ENCODE measurements at regions not wholly inside any gene's neighbourhood (a gene's known extent, or its start where the extent isn't known, plus 50 kb on each side); places are given as distances from the start of the nearest gene placed in this dataset.

DNA sequence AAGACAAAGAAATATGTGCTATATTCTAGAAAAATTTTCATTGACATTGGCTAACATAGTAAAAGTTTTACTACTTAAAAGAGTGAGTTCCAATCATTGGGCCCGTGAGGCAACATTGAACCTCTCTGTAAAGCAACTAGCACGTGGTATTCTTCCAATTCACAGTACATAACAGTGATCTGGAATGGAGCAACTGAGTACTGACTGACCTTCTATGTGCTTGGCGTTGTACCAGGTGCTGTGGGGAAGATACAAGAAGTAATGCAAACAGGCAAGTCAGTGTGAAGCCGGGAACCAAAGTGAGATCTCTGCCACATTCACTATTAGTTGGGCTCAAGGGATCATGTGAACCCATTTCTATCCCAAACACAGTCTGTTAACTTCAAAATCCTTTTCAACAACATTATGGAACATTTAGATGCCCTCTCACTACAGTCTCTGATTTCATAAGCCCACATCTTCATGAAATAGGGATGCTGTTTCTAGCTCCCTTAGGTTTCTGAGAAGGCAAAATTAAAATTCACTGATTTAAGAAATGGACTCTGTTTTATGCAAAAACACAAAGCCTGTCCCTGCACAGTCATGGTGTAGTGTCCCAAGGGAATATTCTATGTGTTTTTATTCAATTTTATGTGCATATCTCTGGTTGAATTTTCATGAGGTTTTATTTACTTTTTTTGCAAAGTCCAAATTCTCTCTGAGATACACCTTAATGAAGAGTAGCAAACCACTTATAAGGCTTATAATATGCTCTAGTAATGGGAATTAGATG is 61.8 kb upstream of the NCAM1 start:
- Histone ChIP-seq H3K23ac (ENCODE audit: low read depth, low read length, poor library complexity) (no peak overlapping the region), H3K79me1 (ENCODE audit: low read depth, low read length) (no peaks in the 10 kb centered on the region), H3K9me3 (replicated peaks in 1 of 2; ENCODE audit: control insufficient read depth in 2 of 2, insufficient read depth in 1 of 2, low read depth in 1 of 2, low read length in 2 of 2) (no peaks in the 10 kb centered on the region), H3K14ac (ENCODE audit: low read length) (no peak overlapping the region), H3K4me3 (ENCODE audit: low read length in 2 of 2) (no peak overlapping the region), H3K9ac (ENCODE audit: low read depth, low read length, poor library complexity) (no peak overlapping the region), H3K4me2 (ENCODE audit: insufficient read depth, low read length, poor library complexity, severe bottlenecking) (no peak overlapping the region), H3K27me3 (ENCODE audit: control insufficient read depth in 3 of 3, insufficient read depth in 3 of 3, low read depth in 1 of 3, low read length in 3 of 3) (no peaks in the 10 kb centered on the region), H3K4ac (ENCODE audit: low read length) (no peak overlapping the region), H3K4me1 (ENCODE audit: control insufficient read depth in 2 of 2, insufficient read depth in 1 of 2, low read depth in 1 of 2, low read length in 2 of 2) (peaks cover 0 to 7% of the 10 kb centered on the region in 2 donors), H3K27ac (replicated peaks; ENCODE audit: low read length) (no peak overlapping the region), H4K8ac (ENCODE audit: low read depth, low read length) (no peak overlapping the region), H2AFZ (ENCODE audit: low read length) (no peak overlapping the region), H2AK5ac (ENCODE audit: low read depth, low read length) (no peak overlapping the region), H2BK12ac (ENCODE audit: low read length) (no peak overlapping the region), H2BK120ac (ENCODE audit: low read depth, low read length) (no peak overlapping the region), H2BK15ac (ENCODE audit: low read length) (no peak overlapping the region), H2BK5ac (ENCODE audit: low read length) (no peak overlapping the region), H3K18ac (ENCODE audit: low read length) (no peak overlapping the region), H4K91ac (ENCODE audit: low read depth, low read length, poor library complexity) (no peak overlapping the region), H3K36me3 (replicated peaks in 1 of 2; ENCODE audit: control insufficient read depth in 2 of 2, insufficient read depth in 2 of 2, low read length in 2 of 2) (no peaks in the 10 kb centered on the region)
- no peak for DNase-seq (ENCODE audit: low spot score)
- WGBS, 2 donors (ENCODE audit: extremely low coverage in 2 of 2, insufficient read length in 2 of 2, insufficient replicate concordance in 1 of 2) = no CpG with 5 or more reads among the region's 4 CpGs

DNA sequence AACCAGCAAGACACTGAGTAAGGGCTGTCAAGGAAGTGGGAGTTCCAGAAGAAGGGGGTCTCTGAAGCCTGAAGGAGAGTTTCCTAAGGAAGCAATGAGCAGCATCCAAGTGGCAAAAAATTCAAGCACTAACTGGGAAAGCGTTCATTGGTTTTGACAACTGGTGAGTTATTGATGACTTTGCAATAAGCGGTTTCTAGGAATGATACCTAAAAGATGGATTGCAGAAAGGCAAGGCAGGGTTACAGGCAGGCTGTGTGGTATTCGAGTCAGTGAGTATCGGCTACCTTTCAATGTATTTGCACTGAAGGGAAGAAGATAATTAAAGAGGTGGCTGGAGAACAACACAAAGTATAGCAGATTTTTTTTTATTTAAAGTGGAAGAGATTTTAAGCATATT is 59.3 kb upstream of the NCAM1 start:
- Histone ChIP-seq H2BK120ac (ENCODE audit: low read depth, low read length) (no peak overlapping the region), H3K4me3 (ENCODE audit: low read length in 2 of 2) (no peak overlapping the region), H3K4ac (ENCODE audit: low read length) (no peak overlapping the region), H3K18ac (ENCODE audit: low read length) (no peak overlapping the region), H2BK12ac (ENCODE audit: low read length) (no peak overlapping the region), H3K4me1 (ENCODE audit: control insufficient read depth in 2 of 2, insufficient read depth in 1 of 2, low read depth in 1 of 2, low read length in 2 of 2) (peaks cover 0 to 7% of the 10 kb centered on the region in 2 donors), H3K9ac (ENCODE audit: low read depth, low read length, poor library complexity) (no peak overlapping the region), H3K9me3 (replicated peaks in 1 of 2; ENCODE audit: control insufficient read depth in 2 of 2, insufficient read depth in 1 of 2, low read depth in 1 of 2, low read length in 2 of 2) (no peaks in the 10 kb centered on the region), H2BK15ac (ENCODE audit: low read length) (no peak overlapping the region), H2AFZ (ENCODE audit: low read length) (no peak overlapping the region), H2AK5ac (ENCODE audit: low read depth, low read length) (no peak overlapping the region), H3K79me1 (ENCODE audit: low read depth, low read length) (no peaks in the 10 kb centered on the region), H2BK5ac (ENCODE audit: low read length) (no peak overlapping the region), H4K91ac (ENCODE audit: low read depth, low read length, poor library complexity) (no peak overlapping the region), H3K27ac (replicated peaks; ENCODE audit: low read length) (no peak overlapping the region), H3K23ac (ENCODE audit: low read depth, low read length, poor library complexity) (no peak overlapping the region), H4K8ac (ENCODE audit: low read depth, low read length) (no peak overlapping the region), H3K14ac (ENCODE audit: low read length) (no peak overlapping the region), H3K36me3 (replicated peaks in 1 of 2; ENCODE audit: control insufficient read depth in 2 of 2, insufficient read depth in 2 of 2, low read length in 2 of 2) (no peaks in the 10 kb centered on the region), H3K27me3 (ENCODE audit: control insufficient read depth in 3 of 3, insufficient read depth in 3 of 3, low read depth in 1 of 3, low read length in 3 of 3) (no peaks in the 10 kb centered on the region), H3K4me2 (ENCODE audit: insufficient read depth, low read length, poor library complexity, severe bottlenecking) (no peak overlapping the region)
- no peak for DNase-seq (ENCODE audit: low spot score)
- WGBS, 2 donors (ENCODE audit: extremely low coverage in 2 of 2, insufficient read length in 2 of 2, insufficient replicate concordance in 1 of 2) = no CpG with 5 or more reads among the region's 4 CpGs

DNA sequence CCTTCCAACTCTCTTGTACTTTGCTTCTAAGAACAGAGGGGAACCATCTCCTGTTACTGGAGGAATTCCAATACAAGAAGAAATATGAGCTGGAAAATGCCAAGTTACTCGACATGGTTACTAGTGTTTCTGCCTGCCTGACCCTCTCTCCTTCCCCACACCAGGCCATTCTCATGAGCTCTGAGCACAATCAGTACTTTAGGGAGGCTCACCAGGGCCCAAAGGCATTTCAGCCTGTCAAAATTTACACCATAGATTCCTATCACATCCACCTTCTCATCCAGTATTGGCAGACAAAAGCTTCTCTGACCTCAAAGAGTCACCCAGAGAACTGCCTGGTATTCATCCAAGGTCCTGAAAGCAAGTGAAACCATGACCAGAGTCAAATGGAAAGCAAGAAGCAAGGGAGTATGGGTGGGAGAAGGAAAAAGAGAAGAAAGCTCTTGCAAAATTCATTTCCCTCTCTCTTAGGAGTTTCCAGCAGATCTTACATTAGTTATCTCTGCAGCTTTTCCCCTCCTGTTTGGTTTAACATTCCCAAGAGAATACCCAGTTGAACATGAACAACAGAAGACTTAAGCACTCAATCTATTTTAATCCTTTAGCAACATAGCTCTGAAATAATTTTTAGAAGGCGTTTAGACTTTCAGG is 58.7 kb upstream of the NCAM1 start:
- Histone ChIP-seq H3K4me2 (ENCODE audit: insufficient read depth, low read length, poor library complexity, severe bottlenecking) (no peak overlapping the region), H3K27me3 (ENCODE audit: control insufficient read depth in 3 of 3, insufficient read depth in 3 of 3, low read depth in 1 of 3, low read length in 3 of 3) (no peaks in the 10 kb centered on the region), H3K9ac (ENCODE audit: low read depth, low read length, poor library complexity) (no peak overlapping the region), H3K9me3 (replicated peaks in 1 of 2; ENCODE audit: control insufficient read depth in 2 of 2, insufficient read depth in 1 of 2, low read depth in 1 of 2, low read length in 2 of 2) (no peaks in the 10 kb centered on the region), H3K4me3 (ENCODE audit: low read length in 2 of 2) (no peak overlapping the region), H3K36me3 (replicated peaks in 1 of 2; ENCODE audit: control insufficient read depth in 2 of 2, insufficient read depth in 2 of 2, low read length in 2 of 2) (no peaks in the 10 kb centered on the region), H2BK120ac (ENCODE audit: low read depth, low read length) (no peak overlapping the region), H3K4me1 (ENCODE audit: control insufficient read depth in 2 of 2, insufficient read depth in 1 of 2, low read depth in 1 of 2, low read length in 2 of 2) (peaks cover 0 to 7% of the 10 kb centered on the region in 2 donors), H2AFZ (ENCODE audit: low read length) (no peak overlapping the region), H4K91ac (ENCODE audit: low read depth, low read length, poor library complexity) (no peak overlapping the region), H3K79me1 (ENCODE audit: low read depth, low read length) (no peaks in the 10 kb centered on the region), H4K8ac (ENCODE audit: low read depth, low read length) (no peak overlapping the region), H2BK15ac (ENCODE audit: low read length) (no peak overlapping the region), H2BK12ac (ENCODE audit: low read length) (no peak overlapping the region), H3K27ac (replicated peaks; ENCODE audit: low read length) (no peak overlapping the region), H3K14ac (ENCODE audit: low read length) (no peak overlapping the region), H3K23ac (ENCODE audit: low read depth, low read length, poor library complexity) (no peak overlapping the region), H2AK5ac (ENCODE audit: low read depth, low read length) (no peak overlapping the region), H2BK5ac (ENCODE audit: low read length) (no peak overlapping the region), H3K18ac (ENCODE audit: low read length) (no peak overlapping the region), H3K4ac (ENCODE audit: low read length) (no peak overlapping the region)
- no peak for DNase-seq (ENCODE audit: low spot score)
- no CpG with 5 or more reads among the region's 2 CpGs for WGBS, 2 donors (ENCODE audit: extremely low coverage in 2 of 2, insufficient read length in 2 of 2, insufficient replicate concordance in 1 of 2)

DNA sequence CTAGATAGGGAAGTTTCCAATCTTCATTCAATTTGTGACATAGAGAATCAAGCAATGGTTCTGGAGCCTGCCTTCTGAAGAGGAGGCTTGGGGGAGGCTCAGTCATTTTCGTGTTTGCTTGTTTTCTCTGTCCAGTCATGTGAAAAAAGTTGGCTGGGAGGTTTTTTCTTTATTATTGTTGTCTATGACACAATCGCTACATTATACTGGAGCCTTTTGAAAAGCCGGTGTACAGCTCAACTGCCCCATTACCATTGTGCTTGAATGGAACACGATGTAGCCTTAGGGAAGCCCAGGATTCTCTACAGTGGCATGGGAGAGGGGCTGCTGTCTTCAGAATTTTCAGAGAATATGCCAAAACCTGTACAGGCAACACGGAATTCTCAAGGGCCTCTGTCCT is 57.9 kb upstream of the NCAM1 start:
- Histone ChIP-seq H2AK5ac (ENCODE audit: low read depth, low read length) (no peak overlapping the region), H3K4me1 (ENCODE audit: control insufficient read depth in 2 of 2, insufficient read depth in 1 of 2, low read depth in 1 of 2, low read length in 2 of 2) (peaks cover 0 to 7% of the 10 kb centered on the region in 2 donors), H3K23ac (ENCODE audit: low read depth, low read length, poor library complexity) (no peak overlapping the region), H3K4ac (ENCODE audit: low read length) (no peak overlapping the region), H3K27me3 (ENCODE audit: control insufficient read depth in 3 of 3, insufficient read depth in 3 of 3, low read depth in 1 of 3, low read length in 3 of 3) (no peaks in the 10 kb centered on the region), H4K8ac (ENCODE audit: low read depth, low read length) (no peak overlapping the region), H3K79me1 (ENCODE audit: low read depth, low read length) (no peaks in the 10 kb centered on the region), H3K36me3 (replicated peaks in 1 of 2; ENCODE audit: control insufficient read depth in 2 of 2, insufficient read depth in 2 of 2, low read length in 2 of 2) (no peaks in the 10 kb centered on the region), H2AFZ (ENCODE audit: low read length) (no peak overlapping the region), H2BK15ac (ENCODE audit: low read length) (no peak overlapping the region), H3K27ac (replicated peaks; ENCODE audit: low read length) (no peak overlapping the region), H3K18ac (ENCODE audit: low read length) (no peak overlapping the region), H2BK5ac (ENCODE audit: low read length) (no peak overlapping the region), H3K14ac (ENCODE audit: low read length) (no peak overlapping the region), H3K9ac (ENCODE audit: low read depth, low read length, poor library complexity) (no peak overlapping the region), H3K4me2 (ENCODE audit: insufficient read depth, low read length, poor library complexity, severe bottlenecking) (no peak overlapping the region), H3K9me3 (replicated peaks in 1 of 2; ENCODE audit: control insufficient read depth in 2 of 2, insufficient read depth in 1 of 2, low read depth in 1 of 2, low read length in 2 of 2) (no peaks in the 10 kb centered on the region), H4K91ac (ENCODE audit: low read depth, low read length, poor library complexity) (no peak overlapping the region), H2BK120ac (ENCODE audit: low read depth, low read length) (no peak overlapping the region), H2BK12ac (ENCODE audit: low read length) (no peak overlapping the region), H3K4me3 (ENCODE audit: low read length in 2 of 2) (no peak overlapping the region)
- WGBS, 2 donors (ENCODE audit: extremely low coverage in 2 of 2, insufficient read length in 2 of 2, insufficient replicate concordance in 1 of 2) = no CpG with 5 or more reads among the region's 5 CpGs
- DNase-seq (ENCODE audit: low spot score) = no peak

All from neuronal stem cell (in vitro differentiated cells).